Sciatic nerve (tissue), 2 donors: ENCODE measurements at regions not wholly inside any gene's neighbourhood (a gene's known extent, or its start where the extent isn't known, plus 50 kb on each side); places are given as distances from the start of the nearest gene placed in this dataset.

Experiments
- ATAC-seq: fragments of 200-7000 bp; cut with Tn5 transposase; one replicate; pipeline ENCODE4 v1.9.1; 2020; ENCODE audit warnings: mild to moderate bottlenecking, moderate library complexity
- DNase-seq: peaks from one replicate; pipeline ENCODE4 v3.0.0-alpha.2; 2020; ENCODE audit warnings: low spot score
- intact Hi-C: fragments of 100-400 bp; cut with DNase I; formaldehyde crosslinking; loops from one replicate; pipeline ENCODE4 v1.14.2; 2022
- donor health status: DM: no; HTN: no; CAD: no.
- donor health status: DM: no; HTN: no; CAD: no.

DNA sequence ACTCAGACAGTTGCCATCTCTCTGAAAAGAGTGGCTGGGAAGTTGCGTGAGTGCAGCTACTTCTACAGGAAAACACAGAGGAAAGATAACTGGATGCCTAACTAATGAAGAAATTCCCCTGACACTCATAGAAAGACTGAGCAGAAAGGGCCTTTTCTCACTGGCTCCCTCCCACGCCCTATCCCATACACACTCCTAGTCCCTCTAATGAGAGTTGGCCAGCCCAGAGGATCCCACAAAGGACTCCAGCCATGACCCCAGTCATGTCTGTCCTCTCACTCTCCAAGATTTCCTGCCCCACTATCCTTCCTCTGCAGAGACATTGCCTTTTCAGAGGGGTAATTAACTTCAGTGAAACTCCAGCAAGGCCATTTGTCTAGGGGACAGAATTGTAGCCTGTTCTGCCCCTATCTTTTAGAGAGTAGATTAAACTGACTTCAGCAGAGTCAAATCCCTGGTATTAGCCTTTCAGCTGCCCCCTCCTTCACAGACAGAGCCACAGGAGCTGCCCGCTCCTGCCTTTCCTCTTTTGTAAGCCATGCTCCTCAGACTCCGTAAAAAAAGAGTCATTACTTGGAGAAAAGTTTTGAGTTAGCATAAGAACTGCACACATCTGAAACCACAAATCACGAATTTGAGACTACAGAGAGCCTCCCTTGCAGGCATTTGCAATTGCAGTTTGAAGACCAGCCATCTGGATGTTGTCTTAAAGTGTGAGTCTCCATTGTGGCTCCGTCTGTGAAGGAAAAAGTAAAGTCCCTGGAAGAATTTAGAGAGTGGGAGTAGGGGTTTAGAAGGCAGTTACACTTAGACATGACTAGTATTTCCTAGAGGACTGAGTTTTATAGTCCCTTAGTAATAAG, 129.1 kb upstream of the SEMA6D start:
- ATAC-seq (peak; percentile 85), DNase-seq (no peak)
- intact Hi-C loops: no loop called here

DNA sequence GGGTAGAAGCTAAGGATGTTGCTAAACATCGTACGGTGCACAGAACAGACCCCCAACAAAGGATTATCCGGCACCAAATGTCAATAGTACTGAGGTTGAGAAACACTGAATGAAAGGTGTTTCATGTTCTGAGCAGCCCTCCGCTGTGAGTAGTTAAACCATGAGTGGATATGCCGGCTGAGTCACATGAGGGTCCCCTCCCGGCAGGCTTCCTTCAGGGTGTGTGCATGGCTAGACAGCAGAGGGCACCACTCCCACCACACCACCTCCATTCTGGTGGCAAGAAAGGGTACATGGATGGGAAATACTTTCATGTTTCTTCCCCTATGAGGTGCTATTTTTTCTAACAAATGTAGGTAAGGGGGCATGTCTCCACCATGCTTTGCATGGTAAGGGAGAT, 128.3 kb upstream of the SEMA6D start:
- intact Hi-C loops: no loop called here
- no peak for DNase-seq
- ATAC-seq: peak; percentile 32

DNA sequence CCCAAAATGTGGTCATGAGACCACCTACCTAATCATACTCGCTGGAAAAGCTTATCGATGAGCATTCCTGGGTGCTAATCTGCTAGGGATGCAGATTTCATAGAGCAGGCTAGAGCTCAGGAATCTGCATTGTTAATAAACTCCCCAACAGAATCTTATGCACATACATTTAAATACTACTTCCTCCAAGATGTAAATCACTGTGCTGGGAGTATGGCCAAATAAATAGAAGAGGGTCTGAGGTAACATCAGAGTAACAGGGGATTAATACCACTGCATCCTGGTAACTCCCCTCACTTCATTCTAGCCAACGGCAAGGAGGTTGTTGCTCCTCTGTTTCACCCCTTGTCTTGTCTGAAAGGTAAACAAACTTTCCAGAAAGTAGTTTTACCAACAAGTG, 118.3 kb upstream of the SEMA6D start:
- intact Hi-C loops: no loop called here
- ATAC-seq (no peak), DNase-seq (no peak)

DNA sequence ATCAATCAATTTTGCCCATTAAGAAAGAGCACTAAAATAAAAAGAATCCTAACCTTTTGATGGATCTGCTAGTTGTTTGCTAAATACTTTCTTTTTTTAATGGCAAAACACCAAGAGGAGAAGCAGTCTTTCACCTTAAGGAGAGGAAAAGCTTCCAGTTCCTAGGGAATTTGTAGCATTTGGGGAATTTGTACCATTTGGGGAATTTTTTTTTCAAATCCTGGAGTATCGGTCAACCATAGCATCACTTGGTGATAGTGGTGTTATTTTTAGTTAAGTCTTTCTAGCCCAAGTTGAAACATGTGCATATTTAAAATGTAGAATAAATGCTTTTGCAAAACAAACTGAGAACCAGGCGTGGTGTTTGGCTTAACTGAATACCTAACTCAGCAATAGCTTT, 117.5 kb upstream of the SEMA6D start:
- DNase-seq: no peak
- ATAC-seq: no peak
- intact Hi-C loops: no loop called here

DNA sequence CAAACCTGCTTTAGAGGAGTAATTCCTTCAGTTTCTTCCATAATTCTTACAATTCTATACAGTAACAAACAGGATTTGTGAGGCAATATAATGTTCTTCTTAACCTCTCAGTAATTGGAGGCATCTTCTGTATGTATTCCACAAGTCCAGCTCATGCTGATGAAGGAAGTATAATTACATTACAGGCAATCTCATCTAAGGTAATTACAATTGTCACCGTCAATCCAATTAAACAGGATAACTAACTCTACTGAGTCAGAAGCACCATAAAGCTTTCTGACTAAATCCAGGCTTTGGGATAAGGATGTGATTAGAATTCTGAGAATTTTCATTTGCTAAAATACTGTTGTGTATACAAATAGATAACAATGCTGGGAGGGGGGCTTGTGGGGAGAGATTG, 115.2 kb upstream of the SEMA6D start:
- no peak for ATAC-seq
- intact Hi-C loops: no loop called here
- DNase-seq: no peak

DNA sequence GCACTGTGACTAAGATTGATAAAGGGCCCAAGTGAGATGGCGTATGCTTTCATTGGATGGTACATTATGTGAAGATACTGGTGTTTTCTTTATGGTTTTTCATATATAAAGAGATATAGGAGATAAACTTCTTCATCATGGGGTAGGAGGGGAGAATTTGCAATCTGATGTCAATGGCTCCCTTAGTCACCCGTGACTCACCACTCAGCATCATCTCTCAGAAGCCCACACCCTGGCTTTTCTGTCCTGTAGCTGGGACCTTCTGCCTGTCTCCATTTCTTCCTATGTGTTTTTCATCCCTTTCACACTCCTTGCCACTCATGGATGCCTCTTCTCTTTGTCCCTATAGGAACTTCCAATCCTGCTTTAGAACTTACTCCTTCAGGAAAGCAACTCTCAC, 114.3 kb upstream of the SEMA6D start:
- intact Hi-C loops: no loop called here
- DNase-seq (no peak), ATAC-seq (no peak)

DNA sequence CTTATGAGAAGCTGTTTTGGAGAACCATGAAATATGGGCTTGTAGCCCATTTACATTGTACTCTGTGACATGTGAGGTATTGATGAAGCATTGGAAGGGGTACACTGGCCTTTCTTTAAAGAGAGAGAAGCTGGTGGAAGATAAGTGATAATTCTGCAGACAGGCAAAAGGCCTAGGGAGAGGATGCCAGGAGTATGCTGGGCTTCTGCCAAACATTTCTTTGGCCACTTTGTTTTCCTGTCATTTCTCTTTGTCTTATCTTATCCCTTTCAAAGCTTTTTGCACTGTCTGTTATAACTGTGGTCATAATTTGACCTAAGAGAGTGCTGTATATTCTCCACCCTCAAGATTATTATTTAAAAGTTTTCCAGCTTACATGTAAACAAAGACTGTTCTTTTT, 109.6 kb upstream of the SEMA6D start:
- intact Hi-C loops: no loop called here
- ATAC-seq (no peak), DNase-seq (no peak)

DNA sequence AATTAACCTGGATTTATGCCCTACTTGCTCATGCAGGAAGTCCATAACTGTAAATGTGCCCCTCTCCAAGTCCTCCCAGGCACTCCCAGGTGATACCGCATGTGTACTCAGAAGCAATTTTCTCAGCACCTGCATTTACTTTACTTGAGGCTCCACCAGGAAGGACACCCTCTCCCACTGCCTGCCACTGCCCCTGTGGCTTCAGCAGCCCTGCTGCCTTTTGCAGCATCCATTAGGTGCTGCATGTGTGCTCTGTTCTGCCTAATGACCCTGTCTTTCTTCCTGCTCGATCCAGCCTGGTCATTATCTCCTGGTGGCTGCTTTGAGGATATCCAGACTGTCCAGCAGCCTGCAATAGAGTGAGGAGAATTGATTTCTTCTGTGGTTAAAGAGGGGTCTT, 107.6 kb upstream of the SEMA6D start:
- no peak for ATAC-seq
- DNase-seq: no peak
- intact Hi-C loops: no loop called here

DNA sequence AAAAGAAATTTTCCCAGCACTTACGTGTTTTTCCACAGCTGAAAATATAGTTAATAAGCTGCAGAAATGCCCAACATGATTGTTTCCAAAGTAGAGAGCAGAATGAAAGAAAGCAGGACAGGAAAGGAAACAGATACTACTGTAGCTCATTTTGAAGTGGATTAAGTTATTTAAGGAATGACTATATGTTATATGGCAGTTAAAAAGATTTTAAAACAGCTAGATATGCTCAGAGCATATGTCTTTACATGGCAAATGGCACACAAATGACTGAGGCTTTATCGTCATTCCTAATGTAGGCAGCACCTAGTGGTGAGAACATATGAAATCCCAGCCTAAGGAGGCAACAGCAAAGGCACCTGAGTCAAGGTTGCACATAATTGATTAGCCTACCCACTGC, 106.6 kb upstream of the SEMA6D start:
- intact Hi-C loops: no loop called here
- DNase-seq (no peak), ATAC-seq (no peak)

DNA sequence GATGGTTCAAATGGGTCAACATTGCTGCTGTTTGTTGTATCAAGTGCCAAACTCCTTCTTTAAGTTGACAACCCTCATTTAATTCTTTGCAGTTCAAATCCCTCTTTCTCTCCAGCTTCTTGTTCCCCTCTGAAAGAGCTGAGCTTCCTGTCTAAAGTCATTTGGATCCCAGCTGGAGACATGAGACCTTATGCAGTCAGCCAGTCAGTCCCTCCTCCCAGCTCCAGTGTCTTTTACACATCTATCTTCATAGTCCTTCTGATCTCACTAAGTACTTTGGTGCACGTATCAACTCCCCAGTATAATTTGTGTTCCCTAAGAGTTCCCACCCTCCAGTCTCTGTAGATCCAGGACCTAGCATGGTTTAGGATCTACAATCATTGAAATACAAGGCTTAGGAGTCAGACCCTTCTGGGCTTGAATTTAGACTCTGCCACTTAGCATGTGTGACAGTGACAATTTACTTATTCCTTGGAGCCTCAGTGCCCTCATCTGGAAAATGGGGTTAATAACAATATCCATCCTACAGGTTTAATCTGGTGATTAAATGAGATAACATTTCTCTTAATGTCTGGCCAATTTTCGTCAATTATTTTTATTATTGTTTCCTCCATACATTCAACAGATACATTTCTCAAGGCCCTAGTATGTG, 102.8 kb upstream of the SEMA6D start:
- DNase-seq: no peak
- intact Hi-C loops: no loop called here
- no peak for ATAC-seq

DNA sequence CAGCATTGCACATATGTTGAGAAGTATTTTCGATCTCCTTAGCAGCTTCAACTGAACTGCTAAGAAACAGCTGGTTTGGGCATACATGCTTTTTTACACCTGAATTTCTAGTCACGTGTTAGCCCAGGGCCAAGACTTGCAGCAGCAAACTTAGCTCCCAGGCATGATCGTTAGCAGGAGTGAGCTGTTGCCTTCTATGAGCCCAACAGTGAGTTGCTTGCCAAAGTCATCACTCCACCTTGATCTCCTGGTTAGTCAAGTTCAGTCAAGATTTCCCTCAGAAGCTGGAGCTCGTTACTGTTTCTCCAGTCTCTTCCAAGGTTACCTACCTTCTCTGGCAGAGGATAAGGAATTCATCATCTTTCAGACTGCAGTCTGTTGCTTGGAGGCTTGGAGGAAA, 100.4 kb upstream of the SEMA6D start:
- intact Hi-C loops: no loop called here
- no peak for ATAC-seq
- DNase-seq: no peak

DNA sequence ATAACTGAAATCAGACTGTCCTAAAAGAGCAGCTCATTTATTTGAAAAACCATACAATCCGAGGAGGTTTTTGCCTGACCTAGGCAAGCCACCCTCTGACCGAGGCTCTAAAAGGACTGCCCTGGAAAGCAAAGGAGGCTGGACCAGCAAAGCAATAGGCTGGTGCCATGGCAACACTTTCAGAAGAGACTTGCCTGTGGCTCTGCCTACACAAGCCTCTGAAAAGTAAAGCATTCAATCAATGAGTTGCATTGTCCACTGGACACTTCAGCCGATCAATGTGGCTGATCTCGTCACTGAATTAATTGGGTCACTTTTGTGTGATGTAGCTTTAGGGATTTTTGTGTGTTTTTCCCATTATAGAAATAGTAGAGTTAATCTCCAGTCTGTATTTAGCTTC, 99.1 kb upstream of the SEMA6D start:
- ATAC-seq (no peak), DNase-seq (no peak)
- intact Hi-C loops: no loop called here

DNA sequence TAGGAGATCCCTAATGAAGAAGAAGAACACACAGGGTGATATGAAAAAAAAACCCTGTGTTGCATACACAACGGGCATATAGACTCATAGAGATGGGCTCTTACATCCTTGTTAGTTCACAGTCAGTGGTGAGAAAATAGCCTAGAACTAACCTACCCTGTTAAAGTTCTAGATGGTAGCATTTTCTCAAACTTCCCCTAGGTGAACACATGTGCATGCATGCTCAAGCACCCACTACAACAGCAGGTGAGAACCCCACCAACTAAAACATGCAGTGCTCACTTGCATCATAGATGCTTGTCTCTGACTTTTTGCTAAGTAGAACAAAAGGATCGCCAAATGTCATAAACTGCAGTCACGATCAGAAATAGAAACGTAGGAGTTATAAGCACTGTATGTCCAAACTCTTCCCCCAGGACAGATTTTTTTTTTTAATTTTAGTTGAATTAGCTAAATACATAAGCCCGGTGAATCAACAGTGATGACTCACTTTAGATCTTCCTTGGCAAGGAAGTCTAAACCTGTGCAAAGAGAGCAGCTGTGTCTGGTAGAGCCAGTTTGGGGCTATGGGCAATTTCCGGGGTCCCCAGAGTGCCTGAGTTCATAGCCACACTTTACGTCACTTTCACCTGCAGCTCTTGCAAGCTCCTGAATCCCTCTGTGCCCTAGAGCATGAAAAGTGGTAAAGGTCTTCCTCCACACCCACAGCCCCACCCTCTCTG, 96.2 kb upstream of the SEMA6D start:
- intact Hi-C loops: no loop called here
- DNase-seq (no peak), ATAC-seq (no peak)

DNA sequence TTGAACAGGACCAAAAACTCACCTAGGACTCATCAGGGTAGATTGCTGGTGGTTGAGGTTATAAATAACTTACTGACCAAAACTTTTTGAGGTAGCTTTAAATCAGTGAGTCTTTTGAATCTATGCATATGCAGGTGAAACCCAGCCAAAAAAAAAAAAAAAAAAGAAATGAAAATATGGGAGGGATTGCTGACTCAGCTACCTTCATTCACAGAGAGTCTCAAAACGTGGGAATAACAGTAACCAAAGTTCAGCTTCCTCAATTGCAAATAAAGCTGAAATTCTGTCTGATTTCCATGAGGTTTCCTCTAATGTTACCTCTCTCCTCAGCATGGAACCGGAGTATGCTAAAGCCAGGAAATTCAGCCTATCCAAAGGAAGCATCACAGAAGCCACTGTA, 95.2 kb upstream of the SEMA6D start:
- DNase-seq (no peak), ATAC-seq (no peak)
- intact Hi-C loops: no loop called here

DNA sequence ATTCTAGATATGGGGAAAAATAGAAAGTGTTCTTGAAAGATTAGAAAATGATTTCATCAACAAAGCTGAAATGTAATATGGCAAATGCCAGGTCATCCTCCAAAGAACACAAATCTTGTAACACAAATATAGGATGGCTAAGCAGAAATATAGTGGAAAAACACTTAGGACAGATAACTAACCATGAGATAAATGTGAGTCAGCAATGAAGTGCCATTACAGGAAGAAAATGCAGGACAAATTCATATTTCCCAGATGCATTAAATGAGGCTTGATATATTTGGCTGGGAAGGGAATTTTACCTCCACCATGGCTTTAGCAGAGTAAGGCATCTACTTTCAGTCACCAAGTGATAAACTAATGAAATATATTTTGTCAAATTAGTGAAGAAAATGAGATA, 92.8 kb upstream of the SEMA6D start:
- DNase-seq: no peak
- ATAC-seq: no peak
- intact Hi-C loops: no loop called here

DNA sequence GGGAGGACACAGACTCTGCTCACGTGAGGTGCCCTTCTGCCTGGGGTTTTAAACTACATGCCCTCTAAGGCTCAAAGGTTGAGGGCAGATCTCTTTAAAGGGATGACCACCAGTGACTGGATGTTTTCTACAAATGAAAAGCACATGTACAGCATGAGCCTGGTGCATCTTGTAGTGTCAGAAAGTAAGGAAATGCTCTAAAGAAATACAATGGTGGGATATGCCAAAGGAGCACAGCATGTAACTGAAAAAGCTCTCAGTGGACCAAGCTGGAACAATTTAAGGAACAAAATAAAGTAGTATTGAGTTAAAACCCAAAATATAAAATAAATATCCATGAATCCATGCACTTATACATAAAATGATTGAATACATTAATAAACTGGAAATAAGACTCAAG, 78.3 kb upstream of the SEMA6D start:
- intact Hi-C loops: no loop called here
- ATAC-seq: no peak

DNA sequence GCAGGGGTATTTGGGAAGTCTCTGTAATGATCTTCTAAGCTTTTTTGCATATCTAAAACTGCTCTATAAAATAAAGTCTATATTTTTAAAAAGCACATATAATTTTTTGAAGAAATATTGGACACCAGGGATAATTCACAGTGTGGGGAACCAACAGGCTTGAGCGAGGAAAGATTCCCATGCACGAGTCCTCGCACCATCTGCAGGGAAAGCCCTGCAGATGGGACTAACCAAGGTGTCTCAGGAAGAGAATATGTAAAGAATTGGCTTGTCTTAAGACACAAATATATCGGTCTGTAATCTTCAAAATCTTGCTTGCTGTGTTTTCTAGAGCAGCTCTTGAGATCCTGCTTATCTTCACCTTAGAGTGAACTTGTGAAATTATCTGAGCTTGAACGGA, 77.2 kb upstream of the SEMA6D start:
- no peak for ATAC-seq
- no peak for DNase-seq
- intact Hi-C loops: no loop called here

More for the DNA sequence above, 78.3 kb upstream of the SEMA6D start:
- no peak for DNase-seq

DNA sequence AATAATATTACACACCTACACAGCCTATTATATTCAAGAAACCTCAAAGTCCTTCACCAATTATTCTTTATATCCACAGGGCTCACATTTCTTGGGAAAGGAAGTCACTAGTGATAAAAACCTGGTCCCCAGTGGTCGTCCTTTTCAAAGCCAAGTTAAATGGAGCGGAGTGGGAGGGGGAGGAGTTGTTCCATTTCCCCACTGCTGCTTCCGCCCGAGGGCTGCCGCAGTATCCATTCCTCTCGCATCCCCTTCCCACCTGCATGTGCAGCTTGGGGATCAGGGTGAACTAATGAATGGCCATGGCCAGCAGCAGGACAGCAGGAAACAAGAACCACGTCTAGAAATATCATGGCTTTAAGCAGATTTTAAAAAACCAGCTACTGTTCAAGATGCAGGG, 76.4 kb upstream of the SEMA6D start:
- DNase-seq (no peak), ATAC-seq (no peak)
- intact Hi-C loops: no loop called here

DNA sequence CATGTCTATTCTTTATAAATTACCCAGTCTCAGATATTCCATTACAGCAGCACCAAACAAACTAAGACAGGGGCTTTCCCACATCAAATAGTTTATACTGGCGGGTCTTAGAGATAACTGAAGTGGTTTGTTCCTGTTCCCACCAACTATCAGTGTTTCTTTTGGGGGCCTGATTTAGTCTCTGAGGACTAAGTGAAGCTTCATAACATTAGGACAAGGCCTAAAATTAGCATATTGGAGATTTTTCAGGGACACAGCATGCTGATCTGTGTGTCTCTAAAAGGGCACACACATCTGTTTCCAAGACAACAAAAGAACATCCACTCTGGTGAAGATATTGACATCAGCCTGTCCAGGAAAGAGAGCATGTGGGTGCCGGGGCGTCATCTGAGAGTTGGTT, 72.6 kb upstream of the SEMA6D start:
- intact Hi-C loops: no loop called here
- no peak for DNase-seq
- ATAC-seq: no peak

DNA sequence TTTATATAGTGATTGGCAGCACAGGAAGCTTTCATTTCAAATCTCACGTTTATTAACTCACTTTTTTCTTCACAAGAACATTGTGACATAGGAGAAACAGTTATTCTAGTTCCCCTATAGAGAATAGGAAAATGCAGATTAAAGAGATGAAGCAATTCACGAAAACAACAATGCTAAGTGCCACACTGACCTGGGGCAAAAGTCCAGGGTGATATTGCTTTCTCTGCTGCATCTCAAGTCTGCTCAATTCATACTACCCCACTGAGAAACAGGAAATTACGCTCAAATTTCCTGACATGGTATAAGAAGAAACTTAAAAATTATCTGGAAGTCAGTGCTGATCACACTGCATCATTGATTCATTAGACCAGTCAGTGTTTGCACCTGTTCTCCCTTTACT, 66.7 kb upstream of the SEMA6D start:
- intact Hi-C loops: no loop called here
- ATAC-seq: no peak
- no peak for DNase-seq
